Fibroblast of skin of left quadriceps (primary cell): ENCODE measurements at regions not wholly inside any gene's neighbourhood (a gene's known extent, or its start where the extent isn't known, plus 50 kb on each side); places are given as distances from the start of the nearest gene placed in this dataset.
A peak's percentile ranks its signal among the peaks of the same experiment; 100 is the strongest.
"Not testable (repeated sequence)": the region's sequence is repeated elsewhere in the genome, so short reads cannot be mapped to it uniquely, and the experiment has no call there.

Source experiments
- DNase-seq, 2 experiments: peaks; one replicate each; pipeline ENCODE4 v3.0.0-alpha.2; 2013; ENCODE audit warnings: low read depth in 2 of 2

DNA sequence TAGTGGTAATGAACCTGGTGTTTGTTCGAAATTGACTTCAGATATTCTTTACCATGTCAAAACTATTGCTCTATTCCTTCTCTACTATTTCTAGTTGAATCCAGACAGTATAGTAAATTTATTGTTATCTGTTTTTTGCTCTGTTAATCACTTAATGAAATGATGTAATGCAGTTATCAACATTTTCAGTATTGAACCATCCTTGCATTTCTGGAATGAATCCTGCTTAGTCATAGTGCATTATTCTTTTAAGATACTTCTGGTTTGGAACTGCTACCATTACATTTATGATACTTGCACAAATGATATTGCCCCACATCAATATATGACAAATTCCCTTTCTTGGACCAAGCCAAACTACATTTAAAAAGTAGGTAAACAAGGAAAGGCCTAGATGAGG, 554.0 kb upstream of the KLF4 start:
- DNase-seq = no peak

DNA sequence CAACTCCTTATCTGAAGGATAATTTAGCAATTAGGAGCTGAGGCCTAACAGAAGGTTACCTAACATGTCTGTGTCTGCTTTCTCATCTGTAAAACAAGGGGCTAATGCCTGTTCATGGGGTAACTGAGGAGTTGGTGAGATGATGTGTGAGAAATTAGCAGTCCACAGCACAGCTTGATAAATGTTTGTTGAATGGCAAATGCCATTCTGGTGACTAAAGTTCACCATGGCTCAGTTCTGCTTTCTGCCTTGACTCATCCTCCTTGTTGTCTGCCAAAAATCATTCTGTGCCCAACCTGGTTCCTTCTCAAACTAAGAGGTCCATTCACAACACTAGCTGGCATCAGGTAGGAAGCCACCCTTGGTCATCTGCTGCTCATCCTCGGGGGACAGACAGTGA, 552.0 kb upstream of the KLF4 start:
- peak in 1 of 2 experiments; percentile 59 for DNase-seq

DNA sequence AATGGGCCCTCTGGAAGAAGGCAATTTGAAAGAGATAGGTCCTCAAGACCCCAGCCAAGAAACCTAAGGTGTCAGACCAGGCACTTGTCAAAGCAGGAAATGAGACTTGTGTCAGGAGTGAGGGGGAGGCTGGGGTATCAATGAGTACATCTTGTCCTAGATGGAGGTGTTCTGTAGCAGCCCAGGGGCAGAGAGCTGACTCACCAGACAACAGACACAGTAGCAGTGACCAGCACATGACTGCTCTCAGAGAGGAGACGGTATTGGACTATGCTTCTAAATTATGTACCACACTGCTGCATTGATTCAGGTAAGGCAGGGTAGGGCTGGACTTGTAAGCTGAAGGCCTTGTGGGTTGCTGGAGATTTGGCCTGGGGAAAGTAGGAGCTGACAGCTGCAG, 551.2 kb upstream of the KLF4 start:
- no peak for DNase-seq

GRCh38 chr9:108039493-108039892, 549.9 kb upstream of the KLF4 start:
- no peak for DNase-seq

DNA sequence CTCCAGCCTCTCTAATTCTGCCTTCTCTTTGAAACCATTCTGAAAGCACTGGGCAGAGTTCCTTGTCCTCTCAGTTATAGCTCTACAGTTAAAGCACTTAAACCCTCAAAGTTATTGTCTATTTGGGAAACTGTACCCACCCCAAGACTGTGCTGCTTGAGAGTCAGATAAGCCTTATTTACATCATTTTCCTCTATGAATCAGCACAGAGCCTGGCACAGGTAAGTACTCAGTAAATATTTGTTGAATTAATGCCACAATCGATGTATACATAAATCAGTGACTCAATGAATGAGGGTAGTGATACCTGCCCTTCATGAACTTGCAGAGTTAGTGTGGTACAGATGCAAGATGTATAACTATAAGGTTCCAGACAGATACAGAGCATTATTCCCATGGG, 549.4 kb upstream of the KLF4 start:
- DNase-seq = no peak

GRCh38 chr9:108035487-108035886, 545.9 kb upstream of the KLF4 start:
- DNase-seq = no peak

DNA sequence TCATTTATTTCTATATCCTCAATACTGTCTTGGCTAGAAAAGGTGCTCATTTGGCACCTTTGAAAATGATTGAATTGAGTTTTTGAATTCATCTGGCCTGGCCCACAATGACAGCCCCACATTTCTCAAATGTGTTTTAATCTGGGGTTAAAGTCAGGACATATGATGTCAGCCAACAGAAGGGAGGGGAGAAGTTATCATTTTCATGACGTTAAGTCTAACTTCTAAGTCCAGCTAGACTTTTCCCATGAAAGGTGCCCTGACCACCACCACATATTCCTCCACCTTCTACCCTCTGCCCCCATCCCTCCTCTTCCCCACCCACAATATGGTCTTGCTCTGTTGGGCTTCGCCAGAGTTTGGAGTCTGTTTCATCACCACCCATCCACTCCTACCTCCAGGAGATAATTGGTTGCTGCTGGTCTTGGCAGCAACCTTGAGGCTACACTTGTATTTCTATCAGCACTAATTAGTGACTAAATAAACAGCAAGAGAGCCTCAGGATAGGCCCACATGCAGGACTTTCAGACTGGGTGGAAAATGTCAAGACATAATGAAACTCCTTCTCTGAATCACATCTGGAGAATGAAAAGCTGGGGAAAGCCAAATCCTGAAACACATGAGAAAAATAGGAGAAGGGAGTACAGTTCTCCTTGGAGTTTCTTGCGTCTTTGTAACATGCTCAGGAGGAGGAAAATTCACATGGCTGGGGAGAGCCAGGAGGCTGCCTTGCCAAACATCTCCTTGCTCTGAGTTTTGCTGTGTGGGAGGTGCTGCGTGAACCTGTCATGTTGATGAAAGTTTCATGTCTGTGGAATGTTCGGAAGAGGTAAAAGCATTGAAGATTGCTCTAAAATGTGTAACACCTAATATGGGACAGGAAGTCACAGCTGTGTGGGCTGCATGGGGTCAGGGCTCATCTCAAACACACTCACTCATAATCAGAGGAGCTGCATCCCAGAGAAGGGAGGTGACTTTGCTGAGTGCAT, 544.7 kb upstream of the KLF4 start:
- DNase-seq = peak in 1 of 2 experiments; percentile 55

- not testable (repeated sequence) for DNase-seq
These were observed 542.5 kb upstream of the KLF4 start for GRCh38 chr9:108032079-108032478.

GRCh38 chr9:108031221-108031620, 541.7 kb upstream of the KLF4 start:
- DNase-seq = not testable (repeated sequence)

- not testable (repeated sequence) for DNase-seq
These were observed 537.1 kb upstream of the KLF4 start for GRCh38 chr9:108026718-108027117.

DNA sequence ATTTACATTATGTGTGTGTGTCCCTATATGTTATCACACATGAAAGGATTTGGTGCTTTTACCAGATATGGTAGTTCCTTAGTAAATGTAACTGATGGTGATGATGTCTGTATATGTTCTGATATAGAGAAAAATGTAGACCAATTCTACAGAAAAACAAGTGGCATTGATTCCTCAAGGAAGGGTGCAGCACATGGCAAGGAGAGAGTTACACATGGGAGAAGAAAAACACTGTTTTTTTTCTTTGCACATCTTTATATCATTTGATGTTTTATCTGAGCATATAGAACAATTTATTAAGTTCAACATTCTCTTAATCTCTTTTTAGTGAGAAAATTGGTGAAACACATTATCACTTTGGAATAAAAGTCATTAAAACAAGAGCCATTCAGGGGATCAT, 535.0 kb upstream of the KLF4 start:
- DNase-seq = no peak

GRCh38 chr9:108022246-108022935, 532.8 kb upstream of the KLF4 start:
- no peak for DNase-seq

DNA sequence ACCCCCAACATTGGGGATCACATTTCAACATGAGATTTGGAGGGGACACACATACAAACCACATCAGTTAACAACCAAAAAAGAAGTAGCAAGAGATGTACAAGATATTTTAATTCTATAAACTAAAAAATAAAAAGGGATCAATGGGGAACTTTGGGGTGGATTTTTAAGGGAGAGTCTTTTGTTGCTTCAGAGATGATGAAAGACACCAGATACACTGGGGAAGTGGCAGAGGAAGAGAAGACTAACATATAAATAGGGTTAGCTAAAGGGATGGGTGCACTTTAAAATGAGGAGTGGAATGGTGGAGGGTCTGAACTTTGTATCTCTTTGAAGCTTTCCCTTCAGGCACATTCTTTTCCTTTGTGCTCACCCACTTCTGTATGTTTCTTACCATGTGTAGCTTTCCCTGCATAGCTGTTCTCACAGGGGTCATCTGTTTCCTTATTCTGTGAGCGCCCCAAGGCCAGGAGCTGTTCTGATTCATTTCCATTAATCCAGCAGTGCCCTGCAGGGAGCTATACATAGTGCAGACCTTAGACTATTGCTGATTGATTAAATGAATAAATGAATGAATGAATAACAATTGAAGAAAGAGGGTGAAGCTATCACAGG, 531.6 kb upstream of the KLF4 start:
- DNase-seq = no peak

- no peak for DNase-seq
These were observed 530.3 kb upstream of the KLF4 start for GRCh38 chr9:108019821-108020220.

- DNase-seq = no peak
These were observed 528.1 kb upstream of the KLF4 start for GRCh38 chr9:108017671-108018070.

- no peak for DNase-seq
These were observed 526.9 kb upstream of the KLF4 start for GRCh38 chr9:108016446-108016845.

DNA sequence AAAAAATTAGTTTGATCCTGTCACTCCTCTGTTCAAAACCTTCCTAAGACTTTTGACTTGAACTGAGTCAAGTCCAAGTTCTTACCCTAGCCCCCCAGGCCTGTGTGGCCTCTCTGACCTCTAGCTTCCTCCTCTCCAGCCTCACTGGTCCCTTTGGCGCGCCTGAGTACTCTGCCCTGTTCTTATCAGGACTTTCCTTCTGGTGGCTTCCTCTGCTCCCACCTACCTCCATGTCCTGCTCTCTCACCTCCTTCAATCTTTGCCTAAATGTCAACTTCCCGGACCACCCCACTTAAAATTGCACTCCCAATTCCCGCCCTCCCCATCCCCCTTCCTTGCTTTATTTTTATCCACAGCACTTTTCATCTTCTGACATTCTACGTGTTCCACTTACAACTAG, 526.1 kb upstream of the KLF4 start:
- DNase-seq = no peak

DNA sequence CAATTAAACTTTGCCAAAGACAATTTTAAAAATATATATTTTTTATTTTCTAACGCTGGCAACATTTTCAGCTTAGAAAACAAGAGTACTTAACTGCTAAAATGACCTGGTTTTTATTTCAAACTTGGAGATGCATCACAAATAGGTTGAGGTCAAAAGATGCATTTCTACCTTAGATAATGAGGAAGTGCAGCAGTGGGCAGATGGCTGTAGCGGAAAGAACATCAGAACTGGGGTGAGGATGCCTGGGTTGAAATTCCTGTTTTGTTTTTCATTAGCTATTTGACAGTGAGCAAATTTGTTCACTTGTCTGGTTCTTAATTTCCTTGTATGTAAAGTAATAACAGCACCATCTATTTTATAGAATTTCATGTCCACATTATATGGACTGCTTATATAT, 524.8 kb upstream of the KLF4 start:
- DNase-seq = no peak

GRCh38 chr9:108012886-108013665, 523.5 kb upstream of the KLF4 start:
- DNase-seq = no peak

DNA sequence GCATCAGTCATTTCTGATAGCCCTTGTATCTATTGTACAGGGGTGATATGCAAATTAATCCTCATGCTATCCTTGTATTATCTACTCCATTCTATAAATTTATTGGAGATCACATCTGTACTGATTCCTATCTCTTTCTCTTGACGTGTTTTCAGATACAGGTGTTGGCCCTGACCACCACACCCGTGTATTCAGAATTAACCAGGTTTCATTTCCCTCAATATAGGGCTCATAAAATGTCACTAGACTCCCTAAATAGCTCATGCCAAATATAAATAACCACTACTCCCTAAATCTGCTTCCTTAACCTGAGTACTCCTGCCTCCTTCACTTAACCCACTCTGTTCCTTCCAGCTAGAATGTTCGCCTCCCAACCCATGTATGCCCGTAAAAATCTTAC, 522.8 kb upstream of the KLF4 start:
- DNase-seq = no peak

DNA sequence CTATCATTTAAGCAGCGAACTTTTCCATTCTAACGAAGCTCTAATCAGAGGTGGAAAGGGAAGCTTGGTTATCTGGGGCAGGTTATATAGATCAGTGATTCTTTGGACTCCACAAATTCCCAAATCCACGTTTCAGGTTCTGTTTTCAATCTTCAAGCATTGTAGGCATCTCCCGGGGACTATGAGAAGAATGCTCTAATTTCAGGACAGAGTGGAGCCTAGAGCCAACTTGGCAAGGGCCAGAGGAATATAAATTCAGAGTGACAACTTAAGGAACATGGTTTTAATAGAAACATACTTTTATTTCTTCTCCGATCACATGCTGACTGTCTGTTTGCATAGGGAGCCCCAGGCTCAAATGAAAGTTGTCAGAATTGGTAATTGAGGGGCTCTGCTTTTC, 514.0 kb upstream of the KLF4 start:
- DNase-seq = peak in 1 of 2 experiments; percentile 20
